NB4 (cell line): ENCODE measurements at regions not wholly inside any gene's neighbourhood (a gene's known extent, or its start where the extent isn't known, plus 50 kb on each side); places are given as distances from the start of the nearest gene placed in this dataset.

Source experiments
- CTCF ChIP-seq: IDR thresholded peaks from one replicate; pipeline ENCODE4 v1.5.1; 2012; ENCODE audit warnings: low read depth, low read length
- TF ChIP-seq, protein P1 (sequence below): IDR thresholded peaks from 2 replicates; pipeline ENCODE4 v1.6.1; 2011; ENCODE audit warnings: low read depth, low read length

DNA sequence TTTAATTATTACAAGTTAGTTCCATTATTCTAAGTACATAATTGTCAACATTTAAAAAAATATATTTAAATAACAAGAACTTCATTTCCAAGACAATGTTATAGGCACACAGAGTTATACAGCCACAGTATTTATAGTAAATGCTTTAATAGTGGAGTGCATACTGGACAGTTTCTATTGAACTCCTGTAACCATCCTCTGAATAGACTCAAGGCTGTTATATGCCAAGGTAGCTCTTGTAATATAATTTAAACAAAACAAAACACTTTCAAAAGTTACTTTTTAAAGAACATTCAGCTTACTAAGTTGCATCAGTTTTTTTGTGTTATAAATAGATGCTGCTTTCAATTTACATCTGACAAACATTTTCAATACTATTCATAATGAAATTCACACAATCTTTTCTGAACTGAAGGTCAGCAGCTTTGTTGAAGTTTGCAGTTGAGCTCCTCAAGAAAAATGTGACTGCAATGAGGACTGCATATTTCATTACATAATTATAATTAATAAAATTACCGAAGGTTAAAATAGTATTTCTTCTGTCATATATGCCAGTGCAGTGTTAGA, 549.9 kb upstream of the CYLC2 start:
- no peak for TF ChIP-seq CTCF
- TF ChIP-seq, protein P1, sequence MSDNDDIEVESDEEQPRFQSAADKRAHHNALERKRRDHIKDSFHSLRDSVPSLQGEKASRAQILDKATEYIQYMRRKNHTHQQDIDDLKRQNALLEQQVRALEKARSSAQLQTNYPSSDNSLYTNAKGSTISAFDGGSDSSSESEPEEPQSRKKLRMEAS = no peak
